DND-41 (cell line): ENCODE measurements at regions not wholly inside any gene's neighbourhood (a gene's known extent, or its start where the extent isn't known, plus 50 kb on each side); places are given as distances from the start of the nearest gene placed in this dataset.

Source experiments
- ATAC-seq: fragments of 200-7000 bp; cut with Tn5 transposase; 3 replicates; pipeline ENCODE4 v1.9.1; 2021; ENCODE audit warnings: low read depth; ENCODE audit not compliant: insufficient read depth
- DNase-seq: peaks from one replicate; pipeline ENCODE4 v3.0.0-alpha.2; 2020
- H2AFZ ChIP-seq: 2 replicates; pipeline ENCODE4 v1.6.0; 2012; ENCODE audit warnings: low read depth, low read length
- H3K27ac ChIP-seq: 2 replicates; pipeline ENCODE4 v1.5.1; 2012; ENCODE audit warnings: low read length, inconsistent platforms
- H3K27me3 ChIP-seq: fragments of 200-600 bp; sonication (generic); 2 replicates; pipeline ENCODE4 v1.6.0; 2012; ENCODE audit warnings: low read length, mild to moderate bottlenecking, inconsistent platforms; ENCODE audit not compliant: insufficient read depth, poor library complexity
- H3K36me3 ChIP-seq: 2 replicates; pipeline ENCODE4 v1.5.1; 2012; ENCODE audit warnings: low read length, inconsistent platforms; ENCODE audit not compliant: insufficient read depth
- H3K4me1 ChIP-seq: 2 replicates; pipeline ENCODE4 v1.5.1; 2012; ENCODE audit warnings: mild to moderate bottlenecking, low read length; ENCODE audit not compliant: insufficient read depth
- H3K4me2 ChIP-seq: 2 replicates; pipeline ENCODE4 v1.6.0; 2012; ENCODE audit warnings: mild to moderate bottlenecking, moderate library complexity, low read length, inconsistent platforms; ENCODE audit not compliant: insufficient read depth
- H3K4me3 ChIP-seq, 2 experiments: fragments of 200-600 bp in 1 of 2; shearing (Covaris generic) in 1 of 2; 2 replicates each; pipeline ENCODE4 v1.5.1; 2012 to 2016; ENCODE audit warnings: inconsistent platforms in 2 of 2, low read length in 2 of 2, mild to moderate bottlenecking in 2 of 2, low read depth in 1 of 2, moderate library complexity in 1 of 2
- H3K79me2 ChIP-seq: 2 replicates; pipeline ENCODE4 v1.6.0; 2012; ENCODE audit warnings: low read length, inconsistent platforms; ENCODE audit not compliant: insufficient read depth
- H3K9ac ChIP-seq: 2 replicates; pipeline ENCODE4 v1.6.0; 2012; ENCODE audit warnings: low read depth, mild to moderate bottlenecking, inconsistent platforms, low read length, moderate library complexity
- H3K9me3 ChIP-seq: 2 replicates; pipeline ENCODE4 v1.5.1; 2012; ENCODE audit warnings: low read length, moderate library complexity, mild to moderate bottlenecking, inconsistent platforms; ENCODE audit not compliant: insufficient read depth, severe bottlenecking
- H4K20me1 ChIP-seq: 2 replicates; pipeline ENCODE4 v1.6.0; 2012; ENCODE audit warnings: low read length; ENCODE audit not compliant: insufficient read depth
- EZH2 ChIP-seq: IDR thresholded peaks from 3 replicates; pipeline ENCODE4 v1.6.1; 2012; ENCODE audit warnings: borderline replicate concordance, low read depth, mild to moderate bottlenecking, moderate library complexity, low read length, inconsistent platforms; ENCODE audit not compliant: severe bottlenecking
- TF ChIP-seq, protein P1 (sequence below): IDR thresholded peaks from 2 replicates; pipeline ENCODE4 v1.5.1; 2012; ENCODE audit warnings: borderline replicate concordance, low read length, moderate library complexity, mild to moderate bottlenecking; ENCODE audit not compliant: poor library complexity, severe bottlenecking; ENCODE audit errors: extremely low read depth

GRCh38 chr16:65500007-65500406 is 378.1 kb upstream of the CDH11 start:
- Histone ChIP-seq H3K27me3 (peaks cover 3% of the 10 kb centered on the region), H2AFZ (no peak overlapping the region), H3K9me3 (no peaks in the 10 kb centered on the region), H3K4me2 (no peak overlapping the region), H3K4me3 (no peak overlapping the region), H3K79me2 (no peaks in the 10 kb centered on the region), H3K27ac (no peak overlapping the region), H3K9ac (no peak overlapping the region), H4K20me1 (no peaks in the 10 kb centered on the region), H3K4me1 (no peaks in the 10 kb centered on the region), H3K36me3 (no peaks in the 10 kb centered on the region)
- DNase-seq = no peak
- TF ChIP-seq, protein P1, sequence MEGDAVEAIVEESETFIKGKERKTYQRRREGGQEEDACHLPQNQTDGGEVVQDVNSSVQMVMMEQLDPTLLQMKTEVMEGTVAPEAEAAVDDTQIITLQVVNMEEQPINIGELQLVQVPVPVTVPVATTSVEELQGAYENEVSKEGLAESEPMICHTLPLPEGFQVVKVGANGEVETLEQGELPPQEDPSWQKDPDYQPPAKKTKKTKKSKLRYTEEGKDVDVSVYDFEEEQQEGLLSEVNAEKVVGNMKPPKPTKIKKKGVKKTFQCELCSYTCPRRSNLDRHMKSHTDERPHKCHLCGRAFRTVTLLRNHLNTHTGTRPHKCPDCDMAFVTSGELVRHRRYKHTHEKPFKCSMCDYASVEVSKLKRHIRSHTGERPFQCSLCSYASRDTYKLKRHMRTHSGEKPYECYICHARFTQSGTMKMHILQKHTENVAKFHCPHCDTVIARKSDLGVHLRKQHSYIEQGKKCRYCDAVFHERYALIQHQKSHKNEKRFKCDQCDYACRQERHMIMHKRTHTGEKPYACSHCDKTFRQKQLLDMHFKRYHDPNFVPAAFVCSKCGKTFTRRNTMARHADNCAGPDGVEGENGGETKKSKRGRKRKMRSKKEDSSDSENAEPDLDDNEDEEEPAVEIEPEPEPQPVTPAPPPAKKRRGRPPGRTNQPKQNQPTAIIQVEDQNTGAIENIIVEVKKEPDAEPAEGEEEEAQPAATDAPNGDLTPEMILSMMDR = no peak
- TF ChIP-seq EZH2 = no peak
- no peak for ATAC-seq

DNA sequence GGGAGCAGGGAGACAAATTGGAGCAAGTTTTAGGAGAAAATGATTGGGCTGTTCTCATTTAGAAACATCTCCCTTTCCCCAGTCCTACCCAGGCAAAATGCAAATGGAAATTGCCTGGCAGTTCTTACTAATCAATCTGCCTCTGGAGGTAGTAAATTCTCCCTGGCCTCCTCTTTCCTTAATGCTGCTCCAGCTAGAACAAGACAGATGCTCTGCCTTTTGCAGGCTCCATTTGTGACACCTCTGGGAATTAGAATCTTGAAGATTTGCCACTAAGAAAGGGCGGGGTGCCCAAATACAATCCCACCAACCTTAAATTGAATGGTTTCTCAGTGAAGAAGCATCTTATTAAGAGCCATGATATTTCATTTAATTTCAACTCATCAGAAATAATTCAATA is 377.7 kb upstream of the CDH11 start:
- no peak for ATAC-seq
- TF ChIP-seq EZH2 = no peak
- TF ChIP-seq, protein P1 = no peak

GRCh38 chr16:65497571-65497970 is 375.7 kb upstream of the CDH11 start:
- H2AFZ ChIP-seq = no peak overlapping the region
- TF ChIP-seq, protein P1 = no peak
- no peak for TF ChIP-seq EZH2
- no peaks in the 10 kb centered on the region for H4K20me1 ChIP-seq
- H3K27me3 ChIP-seq = peaks cover 3% of the 10 kb centered on the region
- no peak overlapping the region for H3K27ac ChIP-seq
- ATAC-seq = no peak
- H3K4me1 ChIP-seq = no peaks in the 10 kb centered on the region
- H3K9me3 ChIP-seq = no peaks in the 10 kb centered on the region
- no peaks in the 10 kb centered on the region for H3K36me3 ChIP-seq
- no peak overlapping the region for H3K4me3 ChIP-seq
- no peak overlapping the region for H3K4me2 ChIP-seq
- H3K9ac ChIP-seq = no peak overlapping the region
- DNase-seq = no peak
- no peaks in the 10 kb centered on the region for H3K79me2 ChIP-seq

More for the DNA sequence above, 377.7 kb upstream of the CDH11 start:
- Histone ChIP-seq H2AFZ (no peak overlapping the region), H3K36me3 (no peaks in the 10 kb centered on the region), H3K4me3 (no peak overlapping the region), H3K9ac (no peak overlapping the region), H4K20me1 (no peaks in the 10 kb centered on the region), H3K27ac (no peak overlapping the region), H3K4me2 (no peak overlapping the region), H3K4me1 (no peaks in the 10 kb centered on the region), H3K27me3 (peaks cover 3% of the 10 kb centered on the region), H3K9me3 (no peaks in the 10 kb centered on the region), H3K79me2 (no peaks in the 10 kb centered on the region)
- no peak for DNase-seq

DNA sequence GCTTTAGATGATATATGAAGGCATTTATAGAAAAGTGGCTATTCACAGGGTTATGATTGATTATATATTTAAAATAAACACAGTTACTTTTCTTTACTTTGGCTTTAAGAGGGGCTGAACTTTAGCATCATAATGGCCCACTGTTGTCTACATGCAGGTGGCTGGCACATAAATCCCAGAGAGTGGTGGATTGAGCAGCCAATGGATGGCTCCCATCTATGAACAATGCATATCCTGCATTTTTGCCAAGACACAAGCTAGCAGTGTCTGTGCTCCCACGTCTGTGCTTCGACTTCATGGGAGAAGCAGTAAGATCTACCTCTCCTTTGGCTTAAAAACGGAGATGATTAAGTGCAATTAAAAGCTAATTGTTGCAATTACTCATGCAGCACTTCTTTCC is 373.2 kb upstream of the CDH11 start:
- Histone ChIP-seq H3K27me3 (peaks cover 3% of the 10 kb centered on the region), H2AFZ (no peak overlapping the region), H3K4me1 (no peaks in the 10 kb centered on the region), H4K20me1 (no peaks in the 10 kb centered on the region), H3K4me2 (no peak overlapping the region), H3K9me3 (no peaks in the 10 kb centered on the region), H3K36me3 (no peaks in the 10 kb centered on the region), H3K27ac (no peak overlapping the region), H3K79me2 (no peaks in the 10 kb centered on the region), H3K9ac (no peak overlapping the region), H3K4me3 (no peak overlapping the region)
- ATAC-seq = no peak
- DNase-seq = no peak
- TF ChIP-seq EZH2 = no peak
- TF ChIP-seq, protein P1 = no peak
